ENCODE measurements at regions not wholly inside any gene's neighbourhood (a gene's known extent, or its start where the extent isn't known, plus 50 kb on each side); places are given as distances from the start of the nearest gene placed in this dataset.
"Not testable (repeated sequence)": the region's sequence is repeated elsewhere in the genome, so short reads cannot be mapped to it uniquely, and the experiment has no call there.

GRCh38 chr5:101153526-101153925, 250.4 kb upstream of the ST8SIA4 start:
- no peak for DNase-seq

- DNase-seq = no peak
These were observed 240.4 kb upstream of the ST8SIA4 start for GRCh38 chr5:101143526-101143925.

- no peak for DNase-seq
These were observed 239.0 kb upstream of the ST8SIA4 start for GRCh38 chr5:101142102-101142501.

GRCh38 chr5:101136454-101136853, 233.4 kb upstream of the ST8SIA4 start:
- DNase-seq = no peak

GRCh38 chr5:101123363-101123762, 220.3 kb upstream of the ST8SIA4 start:
- no peak for DNase-seq

- DNase-seq = no peak
These were observed 209.6 kb upstream of the ST8SIA4 start for GRCh38 chr5:101112645-101113044.

GRCh38 chr5:101103874-101104273, 200.8 kb upstream of the ST8SIA4 start:
- DNase-seq = no peak

- no peak for DNase-seq
These were observed 199.4 kb upstream of the ST8SIA4 start for GRCh38 chr5:101102506-101102905.

GRCh38 chr5:101091902-101092301, 188.8 kb upstream of the ST8SIA4 start:
- DNase-seq = no peak

- DNase-seq = no peak
These were observed 181.3 kb upstream of the ST8SIA4 start for GRCh38 chr5:101084353-101084752.

GRCh38 chr5:101080462-101081240, 177.6 kb upstream of the ST8SIA4 start:
- DNase-seq = no peak

GRCh38 chr5:101068298-101068697, 165.2 kb upstream of the ST8SIA4 start:
- DNase-seq = no peak

GRCh38 chr5:101067429-101067828, 164.3 kb upstream of the ST8SIA4 start:
- DNase-seq = no peak

GRCh38 chr5:101062902-101063301, 159.8 kb upstream of the ST8SIA4 start:
- DNase-seq = no peak

GRCh38 chr5:101047181-101047580, 144.1 kb upstream of the ST8SIA4 start:
- no peak for DNase-seq

GRCh38 chr5:101045689-101046088, 142.6 kb upstream of the ST8SIA4 start:
- no peak for DNase-seq

- DNase-seq = not testable (repeated sequence)
These were observed 136.9 kb upstream of the ST8SIA4 start for GRCh38 chr5:101040002-101040401.

GRCh38 chr5:101036778-101037177, 133.7 kb upstream of the ST8SIA4 start:
- no peak for DNase-seq

- no peak for DNase-seq
These were observed 132.3 kb upstream of the ST8SIA4 start for GRCh38 chr5:101035425-101035824.

GRCh38 chr5:101024299-101024698, 121.2 kb upstream of the ST8SIA4 start:
- DNase-seq = no peak

- DNase-seq = no peak
These were observed 115.2 kb upstream of the ST8SIA4 start for GRCh38 chr5:101018299-101018698.

GRCh38 chr5:101012880-101013279, 109.8 kb upstream of the ST8SIA4 start:
- no peak for DNase-seq

- DNase-seq = no peak
These were observed 106.9 kb upstream of the ST8SIA4 start for GRCh38 chr5:101009758-101010519.

GRCh38 chr5:100992354-100992753, 89.3 kb upstream of the ST8SIA4 start:
- DNase-seq = no peak
